ENCODE measurements at regions not wholly inside any gene's neighbourhood (a gene's known extent, or its start where the extent isn't known, plus 50 kb on each side); places are given as distances from the start of the nearest gene placed in this dataset.

- Histone ChIP-seq H3K27ac (no peak overlapping the region), H3K4me3 (no peak overlapping the region), H3K4me1 (no peaks in the 10 kb centered on the region), H3K36me3 (ENCODE audit: insufficient read depth in 1 of 2, low read depth in 1 of 2) (no peaks in the 10 kb centered on the region), H3K9me3 (no peaks in the 10 kb centered on the region), H3K27me3 (ENCODE audit: insufficient read depth in 3 of 3, low read length in 2 of 3) (peaks cover 0 to 9% (median 0%) of the 10 kb centered on the region in 3 donors)
- ATAC-seq (no peak), DNase-seq (no peak)
- TF ChIP-seq, protein P1, sequence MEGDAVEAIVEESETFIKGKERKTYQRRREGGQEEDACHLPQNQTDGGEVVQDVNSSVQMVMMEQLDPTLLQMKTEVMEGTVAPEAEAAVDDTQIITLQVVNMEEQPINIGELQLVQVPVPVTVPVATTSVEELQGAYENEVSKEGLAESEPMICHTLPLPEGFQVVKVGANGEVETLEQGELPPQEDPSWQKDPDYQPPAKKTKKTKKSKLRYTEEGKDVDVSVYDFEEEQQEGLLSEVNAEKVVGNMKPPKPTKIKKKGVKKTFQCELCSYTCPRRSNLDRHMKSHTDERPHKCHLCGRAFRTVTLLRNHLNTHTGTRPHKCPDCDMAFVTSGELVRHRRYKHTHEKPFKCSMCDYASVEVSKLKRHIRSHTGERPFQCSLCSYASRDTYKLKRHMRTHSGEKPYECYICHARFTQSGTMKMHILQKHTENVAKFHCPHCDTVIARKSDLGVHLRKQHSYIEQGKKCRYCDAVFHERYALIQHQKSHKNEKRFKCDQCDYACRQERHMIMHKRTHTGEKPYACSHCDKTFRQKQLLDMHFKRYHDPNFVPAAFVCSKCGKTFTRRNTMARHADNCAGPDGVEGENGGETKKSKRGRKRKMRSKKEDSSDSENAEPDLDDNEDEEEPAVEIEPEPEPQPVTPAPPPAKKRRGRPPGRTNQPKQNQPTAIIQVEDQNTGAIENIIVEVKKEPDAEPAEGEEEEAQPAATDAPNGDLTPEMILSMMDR (IDR thresholded peaks at IDR 0.05): no peak
- intact Hi-C loops (cut with DNase I): no loop called here
- 66 to 69% (median 68%) methylated on average over 7 of the region's 7 CpGs for WGBS, 3 donors
Observed at GRCh38 chr14:98725191-98725590, 546.8 kb downstream of the BCL11B start.

DNA sequence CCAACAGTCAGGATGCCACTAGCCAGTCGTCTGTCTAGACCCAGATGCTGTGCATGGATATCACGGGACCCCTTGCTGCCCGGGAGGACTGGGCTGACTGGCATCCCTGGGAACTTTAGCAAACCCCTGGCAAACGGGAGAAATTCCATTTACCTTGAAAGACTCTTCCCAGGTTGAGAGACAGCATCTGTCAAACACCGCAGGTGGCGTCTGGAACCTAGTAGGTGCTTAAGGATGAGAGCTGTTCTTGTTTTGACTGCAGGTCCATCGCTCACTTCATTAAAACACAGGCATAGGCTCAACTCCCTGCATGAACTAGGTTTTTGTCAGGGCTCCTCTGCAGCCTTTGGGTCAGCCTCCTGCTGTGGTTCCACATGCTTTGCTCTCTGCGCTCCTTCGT, 546.3 kb downstream of the BCL11B start:
- Histone ChIP-seq H3K4me1 (no peaks in the 10 kb centered on the region), H3K9me3 (no peaks in the 10 kb centered on the region), H3K27ac (no peak overlapping the region), H3K4me3 (no peak overlapping the region), H3K36me3 (ENCODE audit: insufficient read depth in 1 of 2, low read depth in 1 of 2) (no peaks in the 10 kb centered on the region), H3K27me3 (ENCODE audit: insufficient read depth in 3 of 3, low read length in 2 of 3) (peaks cover 0 to 9% (median 0%) of the 10 kb centered on the region in 3 donors)
- 83 to 88% (median 85%) methylated on average over 9 of the region's 9 CpGs for WGBS, 3 donors
- intact Hi-C loops (cut with DNase I): no loop called here
- ATAC-seq: no peak
- TF ChIP-seq, protein P1 (IDR thresholded peaks at IDR 0.05): no peak
- no peak for DNase-seq

DNA sequence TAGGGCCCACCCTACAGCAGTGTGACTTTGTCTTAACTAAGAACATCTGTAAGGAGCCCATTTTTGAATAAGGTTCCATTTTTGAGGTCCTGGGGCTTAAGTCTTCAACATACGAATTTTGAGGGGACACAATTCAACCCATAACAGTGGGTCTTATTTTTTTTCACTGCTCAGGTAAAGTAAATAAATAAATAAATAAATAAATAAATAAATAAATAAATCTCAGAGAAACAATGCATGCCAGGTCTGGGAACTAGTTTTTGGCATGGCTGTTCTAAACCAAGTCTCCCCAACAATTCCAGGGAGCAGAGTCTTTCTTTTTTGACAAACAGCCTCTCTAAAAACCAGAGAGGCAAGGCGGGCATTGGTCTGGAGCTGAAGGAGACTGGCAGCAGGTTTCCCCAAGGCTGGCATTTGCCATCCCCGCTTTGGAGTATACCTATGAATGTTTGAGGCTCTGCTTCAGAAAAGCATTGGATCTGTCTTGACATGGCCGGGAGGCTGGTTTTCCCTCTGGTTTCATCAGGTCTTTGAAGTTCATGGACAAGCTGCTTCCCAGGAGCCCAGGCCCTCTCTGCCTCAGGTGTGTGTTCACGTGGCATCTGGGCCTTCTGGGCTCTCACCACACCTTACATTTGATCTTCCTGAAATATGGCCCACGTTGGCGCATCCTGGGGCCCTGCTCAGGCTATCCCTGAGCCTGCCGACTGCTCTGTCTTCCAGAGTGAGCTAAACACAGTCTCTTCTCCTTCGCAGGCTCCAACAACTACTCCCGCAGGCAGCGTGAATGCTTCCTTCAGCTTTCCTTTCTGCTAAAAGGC, 545.2 kb downstream of the BCL11B start:
- TF ChIP-seq, protein P1 (IDR thresholded peaks at IDR 0.05): no peak
- no peak for ATAC-seq
- no peak overlapping the region for H3K4me3 ChIP-seq
- H3K9me3 ChIP-seq: no peaks in the 10 kb centered on the region
- DNase-seq: no peak
- 86 to 93% (median 91%) methylated on average over 11 of the region's 11 CpGs for WGBS, 3 donors
- no peaks in the 10 kb centered on the region for H3K36me3 ChIP-seq (ENCODE audit: insufficient read depth in 1 of 2, low read depth in 1 of 2)
- peaks cover 0 to 9% (median 0%) of the 10 kb centered on the region in 3 donors for H3K27me3 ChIP-seq (ENCODE audit: insufficient read depth in 3 of 3, low read length in 2 of 3)
- no peaks in the 10 kb centered on the region for H3K4me1 ChIP-seq
- intact Hi-C loops (cut with DNase I): no loop called here
- no peak overlapping the region for H3K27ac ChIP-seq

- Histone ChIP-seq H3K4me3 (no peak overlapping the region), H3K27me3 (ENCODE audit: insufficient read depth in 3 of 3, low read length in 2 of 3) (peaks cover 0 to 9% (median 0%) of the 10 kb centered on the region in 3 donors), H3K4me1 (no peaks in the 10 kb centered on the region), H3K36me3 (ENCODE audit: insufficient read depth in 1 of 2, low read depth in 1 of 2) (no peaks in the 10 kb centered on the region), H3K27ac (no peak overlapping the region), H3K9me3 (no peaks in the 10 kb centered on the region)
- DNase-seq (no peak), ATAC-seq (no peak)
- intact Hi-C loops (cut with DNase I): no loop called here
- TF ChIP-seq, protein P1 (IDR thresholded peaks at IDR 0.05): no peak
- WGBS, 3 donors: 95 to 96% (median 95%) methylated on average over 4 of the region's 4 CpGs
Observed at GRCh38 chr14:98728024-98728423, 544.0 kb downstream of the BCL11B start.

All from psoas muscle (tissue), 7 donors.